Lower leg skin (tissue), 3 donors: ENCODE measurements at regions not wholly inside any gene's neighbourhood (a gene's known extent, or its start where the extent isn't known, plus 50 kb on each side); places are given as distances from the start of the nearest gene placed in this dataset.

Experiments
- CTCF ChIP-seq, 3 donors: fragments of 450-650 bp; IDR thresholded peaks; one replicate each; pipeline ENCODE4 v1.5.1; 2016; ENCODE audit warnings: antibody characterized with exemption in 3 of 3, mild to moderate bottlenecking in 3 of 3, moderate library complexity in 2 of 3
- POLR2A ChIP-seq, 2 donors: fragments of 450-650 bp; IDR thresholded peaks; one replicate each; pipeline ENCODE4 v1.6.1; 2016 to 2017; ENCODE audit warnings: antibody characterized with exemption in 2 of 2, mild to moderate bottlenecking in 1 of 2, moderate library complexity in 1 of 2

- no peak for TF ChIP-seq CTCF (IDR thresholded peaks at IDR 0.05)
- TF ChIP-seq POLR2A (IDR thresholded peaks at IDR 0.05), result no peak
Observed at GRCh38 chr13:72514146-72514545, 213.3 kb downstream of the MZT1 start.
